ENCODE measurements at regions not wholly inside any gene's neighbourhood (a gene's known extent, or its start where the extent isn't known, plus 50 kb on each side); places are given as distances from the start of the nearest gene placed in this dataset.
"Not testable (repeated sequence)": the region's sequence is repeated elsewhere in the genome, so short reads cannot be mapped to it uniquely, and the experiment has no call there.

- no peak for DNase-seq (ENCODE audit: low read depth)
These were observed 452.5 kb downstream of the ZNF516 start for GRCh38 chr18:76042511-76042910.

GRCh38 chr18:76018210-76018609 is 476.8 kb downstream of the ZNF516 start:
- no peak for DNase-seq (ENCODE audit: low read depth)

GRCh38 chr18:76013057-76013456 is 482.0 kb downstream of the ZNF516 start:
- DNase-seq (ENCODE audit: low read depth), result no peak

DNA sequence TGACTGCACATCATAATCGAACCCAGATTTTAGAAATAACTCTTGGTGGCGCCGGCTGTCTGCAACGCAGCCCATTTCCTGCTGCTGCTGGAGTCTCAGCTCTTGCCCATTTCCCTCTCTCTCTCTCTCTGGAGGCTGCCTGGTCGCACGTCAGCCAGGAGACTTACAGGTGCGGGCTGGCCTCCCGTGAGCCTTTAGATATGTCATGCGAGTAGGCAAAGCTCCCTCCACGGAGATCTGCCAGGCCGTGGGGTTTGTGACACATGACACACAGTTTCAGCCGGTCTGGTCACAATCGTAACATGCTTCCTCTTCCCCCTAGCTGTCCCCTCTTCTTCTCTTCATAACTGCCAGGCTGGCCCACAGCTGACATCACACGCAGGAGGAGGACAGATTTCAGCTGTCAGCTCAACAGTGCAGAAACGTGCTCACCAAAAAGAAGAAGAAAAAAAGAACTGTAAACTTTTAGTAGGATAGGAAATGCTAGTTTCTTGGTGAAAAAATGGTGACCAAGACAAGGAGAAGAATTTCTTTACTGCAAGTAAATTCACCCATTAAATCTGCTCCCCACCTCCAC is 489.3 kb downstream of the ZNF516 start:
- DNase-seq (ENCODE audit: low read depth), result no peak

GRCh38 chr18:75987913-75988312 is 507.1 kb downstream of the ZNF516 start:
- DNase-seq (ENCODE audit: low read depth), result not testable (repeated sequence)

DNA sequence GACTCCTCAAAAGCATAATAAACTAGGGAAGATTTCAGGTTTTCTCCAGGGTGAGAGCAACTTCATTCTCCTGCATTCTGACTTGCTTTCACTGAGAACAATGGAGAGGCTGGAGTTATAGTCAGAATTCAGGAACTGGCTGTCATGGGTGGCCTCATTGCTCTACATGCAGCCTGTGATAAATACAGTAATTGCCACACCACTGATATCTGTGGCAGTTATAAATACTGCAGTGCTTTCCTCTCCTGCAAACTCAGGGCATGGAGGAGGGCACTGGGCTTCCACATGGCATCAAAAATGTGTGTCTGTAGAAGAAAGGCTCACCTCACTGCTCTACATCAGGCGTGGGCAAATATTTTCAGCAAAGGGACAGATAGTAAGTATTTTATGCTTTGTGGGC is 510.2 kb downstream of the ZNF516 start:
- no peak for DNase-seq (ENCODE audit: low read depth)

GRCh38 chr18:75981102-75981501 is 513.9 kb downstream of the ZNF516 start:
- DNase-seq (ENCODE audit: low read depth), result no peak

DNA sequence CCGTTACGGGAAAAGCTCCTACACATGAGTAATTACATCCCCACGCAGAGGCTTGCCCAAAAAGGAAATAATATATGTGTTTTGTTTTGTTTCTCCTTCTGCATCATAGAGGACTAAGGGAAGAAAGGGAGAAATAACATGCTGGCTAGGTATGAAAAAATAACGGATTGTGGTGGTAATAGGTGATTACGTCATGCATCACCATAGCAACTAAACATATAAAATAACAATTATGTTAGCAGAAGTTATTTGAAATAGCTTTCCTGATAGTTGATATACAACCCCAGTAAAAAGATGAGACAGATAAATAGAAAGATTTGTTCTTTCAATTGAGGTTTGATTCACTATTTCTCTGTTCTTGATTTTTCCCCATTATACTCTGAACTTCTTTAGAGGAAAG is 518.0 kb downstream of the ZNF516 start:
- DNase-seq (ENCODE audit: low read depth), result no peak

GRCh38 chr18:75970212-75970611 is 524.8 kb downstream of the ZNF516 start:
- no peak for DNase-seq (ENCODE audit: low read depth)

DNA sequence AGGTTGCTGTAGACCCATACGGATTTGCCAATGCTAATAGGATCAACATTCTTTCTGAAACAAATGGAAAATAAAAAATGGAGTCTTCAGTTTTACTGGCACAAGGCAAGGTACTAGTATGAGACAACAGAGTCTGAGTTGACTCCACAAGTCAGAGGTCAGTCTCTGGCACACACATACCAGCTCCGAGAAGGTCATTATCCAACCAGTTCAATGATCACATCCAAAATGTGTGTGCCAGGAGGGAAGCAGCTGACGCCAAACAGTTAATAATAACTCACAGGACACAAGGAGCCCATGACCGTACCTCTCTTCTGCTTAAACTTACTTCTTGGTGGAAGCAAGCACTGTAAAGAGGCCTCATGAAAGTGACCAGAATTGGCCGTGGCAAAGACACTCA is 528.6 kb downstream of the ZNF516 start:
- no peak for DNase-seq (ENCODE audit: low read depth)

DNA sequence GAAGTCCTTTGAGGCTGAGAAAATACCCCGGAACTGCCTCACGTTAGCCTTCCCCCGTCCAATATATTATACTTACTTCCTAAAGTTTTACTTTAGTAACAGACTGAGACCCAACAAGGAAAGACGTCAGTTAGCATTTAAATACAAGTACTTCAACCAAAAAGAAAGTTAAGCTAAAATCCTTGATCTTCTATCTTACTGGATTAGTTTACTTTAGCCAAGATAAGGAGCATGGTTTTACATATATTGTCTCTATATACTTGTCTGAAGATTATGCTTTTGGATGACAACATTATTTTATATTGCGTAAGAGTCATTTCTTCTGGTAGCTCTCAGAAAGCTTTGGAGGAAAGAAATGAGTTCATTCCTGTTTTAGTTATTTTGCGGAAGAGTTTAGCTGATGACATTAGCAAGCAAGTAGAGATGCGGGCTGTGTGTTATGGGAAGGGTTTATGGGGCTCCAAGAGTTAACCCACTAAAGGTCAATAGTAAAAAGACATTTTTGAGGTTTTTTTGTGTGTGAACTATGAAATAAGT is 532.9 kb downstream of the ZNF516 start:
- DNase-seq (ENCODE audit: low read depth), result no peak

- DNase-seq (ENCODE audit: low read depth), result not testable (repeated sequence)
These were observed 532.9 kb upstream of the SMIM21 start for GRCh38 chr18:75960356-75960755.

GRCh38 chr18:75959150-75959549 is 531.6 kb upstream of the SMIM21 start:
- DNase-seq (ENCODE audit: low read depth), result no peak

DNA sequence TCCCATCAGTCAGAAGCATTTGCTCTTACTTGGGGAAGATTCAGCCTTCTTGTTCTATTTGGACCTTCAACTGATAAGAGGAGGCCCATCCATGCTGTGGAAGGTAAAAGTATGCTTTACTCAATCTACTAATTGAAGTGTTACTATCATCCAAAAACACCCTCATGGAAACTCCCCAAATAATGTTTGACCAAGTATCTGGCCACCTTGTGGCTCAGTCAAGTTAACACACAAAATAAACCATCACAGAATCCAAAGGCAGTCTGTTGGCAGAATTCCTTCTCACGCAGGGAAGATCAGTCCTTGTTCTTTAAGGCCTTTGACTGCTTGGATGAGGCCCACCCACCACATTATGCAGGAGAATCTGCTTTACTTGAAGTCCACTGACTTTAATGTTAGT is 531.2 kb upstream of the SMIM21 start:
- no peak for DNase-seq (ENCODE audit: low read depth)

GRCh38 chr18:75945265-75945933 is 517.9 kb upstream of the SMIM21 start:
- no peak for DNase-seq (ENCODE audit: low read depth)

DNA sequence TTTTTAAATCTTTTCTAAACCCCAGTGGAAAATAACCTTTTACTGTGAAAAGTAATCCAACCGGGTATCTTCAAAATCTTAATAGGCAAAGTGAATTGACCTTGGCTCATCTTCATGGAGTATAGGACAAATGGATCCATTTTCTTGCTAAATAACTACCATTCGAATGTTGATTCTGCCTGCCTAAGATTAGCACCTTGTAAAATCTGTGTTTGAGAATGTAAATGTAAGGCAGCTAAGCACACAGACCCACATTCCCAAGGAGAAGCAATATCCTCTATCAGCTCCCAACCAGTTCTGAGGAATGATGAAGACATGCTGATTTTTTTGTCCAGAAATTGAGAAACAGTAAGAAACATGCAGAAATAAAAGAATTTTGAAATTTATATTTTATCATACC is 509.8 kb upstream of the SMIM21 start:
- DNase-seq (ENCODE audit: low read depth), result no peak

GRCh38 chr18:75936862-75937261 is 509.4 kb upstream of the SMIM21 start:
- no peak for DNase-seq (ENCODE audit: low read depth)

DNA sequence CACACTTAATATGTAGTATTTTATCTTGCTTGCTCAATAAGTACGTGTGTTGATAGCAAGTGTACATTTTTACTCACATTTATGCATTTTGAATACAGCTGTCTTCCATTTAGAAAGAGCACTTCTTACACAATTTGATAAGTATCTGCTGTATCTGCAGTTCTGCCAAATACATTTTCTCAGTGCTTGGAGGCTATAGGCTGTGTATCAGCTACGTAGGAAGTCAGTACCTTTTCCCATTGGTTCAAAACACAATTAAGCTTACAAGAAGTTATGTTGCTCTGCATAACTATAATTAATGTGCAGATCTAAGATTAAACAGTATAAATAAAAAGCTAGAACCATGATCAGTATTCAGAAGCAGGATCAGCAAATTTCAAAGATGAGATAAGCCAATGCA is 503.6 kb upstream of the SMIM21 start:
- no peak for DNase-seq (ENCODE audit: low read depth)

DNA sequence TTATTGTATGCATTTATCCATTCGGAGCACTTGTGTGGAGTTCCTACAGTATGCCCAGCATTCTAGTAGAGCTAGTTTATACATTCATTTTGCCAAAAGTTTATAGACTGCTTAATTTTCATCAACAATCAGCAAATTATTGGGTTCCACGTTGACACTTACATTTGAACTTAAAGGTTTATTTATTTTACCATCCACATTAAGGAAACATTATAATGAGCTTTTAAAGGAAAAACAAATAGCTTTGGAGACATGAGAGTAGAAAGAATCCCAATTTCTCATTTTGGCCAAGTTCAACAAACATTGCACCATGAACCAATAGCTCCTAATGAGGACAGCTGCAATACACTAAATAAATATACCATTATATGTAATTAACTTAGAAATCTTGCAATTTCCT is 501.2 kb upstream of the SMIM21 start:
- DNase-seq (ENCODE audit: low read depth), result no peak

- no peak for DNase-seq (ENCODE audit: low read depth)
These were observed 500.3 kb upstream of the SMIM21 start for GRCh38 chr18:75927791-75928190.

GRCh38 chr18:75926811-75927210 is 499.3 kb upstream of the SMIM21 start:
- DNase-seq (ENCODE audit: low read depth), result peak; percentile 0

- peak; percentile 32 for DNase-seq (ENCODE audit: low read depth)
These were observed 495.7 kb upstream of the SMIM21 start for GRCh38 chr18:75923169-75923568.

DNA sequence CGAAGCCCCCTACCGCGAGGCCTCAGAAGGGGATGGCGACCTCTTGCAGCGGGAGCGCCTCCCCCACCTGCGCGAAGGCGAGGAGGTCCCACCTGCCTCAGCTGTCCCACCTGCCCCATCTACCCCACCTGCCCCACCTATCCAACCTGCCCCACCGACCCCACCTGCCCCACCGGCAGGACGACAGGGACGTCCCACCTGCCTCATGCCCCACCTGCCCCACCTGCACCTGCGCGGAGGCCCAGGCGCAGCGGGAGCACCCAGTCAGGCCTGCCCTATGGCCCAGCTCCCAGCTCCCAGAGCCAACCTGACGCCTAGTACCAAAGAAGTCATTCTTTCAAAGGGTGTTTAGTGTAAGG is 489.1 kb upstream of the SMIM21 start:
- no peak for DNase-seq (ENCODE audit: low read depth)
